Testis (tissue), 2 donors: ENCODE measurements at regions not wholly inside any gene's neighbourhood (a gene's known extent, or its start where the extent isn't known, plus 50 kb on each side); places are given as distances from the start of the nearest gene placed in this dataset.

Experiments used
- POLR2A ChIP-seq: fragments of 450-650 bp; IDR thresholded peaks from one replicate; pipeline ENCODE4 v1.6.1; 2017; ENCODE audit warnings: antibody characterized with exemption, mild to moderate bottlenecking, moderate library complexity
- TF ChIP-seq, protein P1 (sequence below), 3 experiments: fragments of 450-650 bp in 2 of 3; fragments of 200-600 bp in 1 of 3; sonication (generic) in 1 of 3; IDR thresholded peaks; one replicate each; pipeline ENCODE4 v1.5.1; 2016 to 2019; ENCODE audit warnings: antibody characterized with exemption in 3 of 3, mild to moderate bottlenecking in 2 of 3, moderate library complexity in 1 of 3

DNA sequence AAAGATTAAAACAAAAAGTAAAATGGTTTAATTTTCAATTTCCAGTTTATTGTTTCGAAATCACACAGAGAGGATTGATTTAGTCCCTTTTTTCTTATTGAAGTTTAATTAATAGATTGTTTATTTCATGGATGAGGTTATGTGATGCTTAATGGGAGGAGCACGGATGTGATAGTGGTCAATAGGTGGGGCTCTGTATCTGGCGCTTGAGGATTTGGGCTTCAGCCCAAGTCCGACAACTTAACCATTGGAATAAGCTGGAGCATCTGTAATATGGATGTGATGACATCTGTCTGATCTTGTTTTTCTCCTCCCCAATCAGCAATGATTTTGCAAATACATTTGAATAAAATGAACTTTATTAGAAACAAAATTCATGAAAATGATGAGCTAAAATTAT, 169.2 kb downstream of the LYPLAL1 start:
- TF ChIP-seq, protein P1, sequence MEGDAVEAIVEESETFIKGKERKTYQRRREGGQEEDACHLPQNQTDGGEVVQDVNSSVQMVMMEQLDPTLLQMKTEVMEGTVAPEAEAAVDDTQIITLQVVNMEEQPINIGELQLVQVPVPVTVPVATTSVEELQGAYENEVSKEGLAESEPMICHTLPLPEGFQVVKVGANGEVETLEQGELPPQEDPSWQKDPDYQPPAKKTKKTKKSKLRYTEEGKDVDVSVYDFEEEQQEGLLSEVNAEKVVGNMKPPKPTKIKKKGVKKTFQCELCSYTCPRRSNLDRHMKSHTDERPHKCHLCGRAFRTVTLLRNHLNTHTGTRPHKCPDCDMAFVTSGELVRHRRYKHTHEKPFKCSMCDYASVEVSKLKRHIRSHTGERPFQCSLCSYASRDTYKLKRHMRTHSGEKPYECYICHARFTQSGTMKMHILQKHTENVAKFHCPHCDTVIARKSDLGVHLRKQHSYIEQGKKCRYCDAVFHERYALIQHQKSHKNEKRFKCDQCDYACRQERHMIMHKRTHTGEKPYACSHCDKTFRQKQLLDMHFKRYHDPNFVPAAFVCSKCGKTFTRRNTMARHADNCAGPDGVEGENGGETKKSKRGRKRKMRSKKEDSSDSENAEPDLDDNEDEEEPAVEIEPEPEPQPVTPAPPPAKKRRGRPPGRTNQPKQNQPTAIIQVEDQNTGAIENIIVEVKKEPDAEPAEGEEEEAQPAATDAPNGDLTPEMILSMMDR (IDR thresholded peaks at IDR 0.05), result no peak
- no peak for TF ChIP-seq POLR2A
